ENCODE measurements at regions not wholly inside any gene's neighbourhood (a gene's known extent, or its start where the extent isn't known, plus 50 kb on each side); places are given as distances from the start of the nearest gene placed in this dataset.
A peak's percentile ranks its signal among the peaks of the same experiment; 100 is the strongest.

DNA sequence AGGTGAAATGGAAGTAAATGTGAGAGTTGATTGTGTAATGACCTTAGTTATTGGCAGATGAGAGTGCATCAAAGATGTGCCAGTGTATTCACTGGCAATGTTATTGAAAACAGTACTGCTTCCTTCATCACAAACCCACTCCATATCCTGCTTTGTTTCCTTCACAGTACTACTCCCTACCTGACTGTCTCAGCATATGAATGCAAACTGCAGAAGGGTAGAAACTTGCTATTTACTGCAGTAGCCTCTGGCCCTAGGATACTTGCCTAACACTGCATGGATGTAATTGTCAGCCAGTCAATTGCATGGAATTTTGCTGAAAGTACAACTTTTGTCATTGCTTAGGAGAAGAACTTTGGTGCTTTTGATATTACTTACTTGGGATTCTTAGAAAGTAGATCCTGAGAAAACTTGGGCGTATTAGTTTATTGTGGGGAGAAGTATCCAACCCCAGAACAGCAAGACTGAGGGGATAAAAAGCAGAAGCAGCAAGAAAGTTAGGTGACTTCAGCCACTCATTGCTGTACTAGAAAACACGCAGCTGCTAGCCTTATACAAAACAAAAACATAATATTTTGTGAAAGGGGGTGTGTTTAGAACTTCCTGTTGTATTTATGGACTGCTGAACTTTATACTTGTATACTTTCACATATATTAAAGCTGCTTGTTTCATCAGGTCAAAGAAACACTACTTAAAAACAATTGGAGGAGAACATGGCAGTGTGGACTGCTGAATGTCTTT is 219.0 kb downstream of the CCNG2 start:
- DNase-seq: no peak

DNA sequence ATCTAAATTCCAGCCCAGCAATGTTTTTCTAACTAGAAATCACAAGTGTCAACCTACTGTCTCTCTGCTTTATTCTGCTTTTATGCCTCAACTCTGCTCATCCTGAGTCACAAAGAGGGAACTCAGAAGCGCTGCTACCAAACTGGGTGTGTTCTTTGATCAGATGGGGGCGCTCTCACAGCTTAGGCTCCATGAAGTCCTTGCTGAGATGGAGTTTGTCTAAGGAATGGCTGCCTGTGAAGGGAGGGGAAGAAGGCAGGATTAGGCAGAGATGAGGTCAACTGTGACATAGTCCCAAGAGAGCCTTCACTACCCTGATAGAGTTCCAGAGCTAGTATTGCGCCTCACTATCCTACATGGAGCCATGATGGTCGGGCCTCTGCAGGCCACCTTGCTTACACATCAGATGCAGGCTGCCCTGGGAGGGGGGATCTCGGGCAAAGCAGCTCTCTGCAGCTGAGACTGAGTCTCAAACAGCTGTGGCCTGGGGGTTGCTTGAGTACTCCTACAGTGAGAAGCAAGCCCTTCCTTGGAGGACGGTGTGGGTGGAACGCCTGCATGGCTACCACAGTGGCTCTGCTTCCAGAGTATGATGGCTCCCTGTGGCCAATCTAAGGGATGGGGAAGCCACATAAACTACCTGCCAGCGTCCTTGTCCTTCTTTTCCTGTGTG is 219.9 kb downstream of the CCNG2 start:
- no peak for DNase-seq

DNA sequence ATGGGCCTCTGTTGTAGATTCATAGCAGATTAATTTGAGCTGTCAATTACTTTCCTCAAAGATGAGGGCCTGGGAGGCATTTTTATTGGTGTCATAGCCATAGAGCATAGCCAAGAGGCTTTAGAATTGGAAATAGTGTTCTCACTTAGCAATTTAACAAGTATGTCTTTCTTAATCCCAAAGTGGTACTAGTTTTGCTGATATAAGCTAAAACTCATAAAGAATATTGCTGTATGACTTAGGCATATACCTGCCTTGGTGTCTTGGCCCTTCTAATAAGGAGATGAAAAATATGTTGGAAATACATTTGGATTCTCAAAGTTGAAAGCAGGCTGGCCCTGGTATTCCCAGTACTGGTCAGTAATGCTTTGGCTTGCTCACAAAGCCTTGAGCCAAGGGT is 221.5 kb upstream of the CXCL13 start:
- no peak for DNase-seq

DNA sequence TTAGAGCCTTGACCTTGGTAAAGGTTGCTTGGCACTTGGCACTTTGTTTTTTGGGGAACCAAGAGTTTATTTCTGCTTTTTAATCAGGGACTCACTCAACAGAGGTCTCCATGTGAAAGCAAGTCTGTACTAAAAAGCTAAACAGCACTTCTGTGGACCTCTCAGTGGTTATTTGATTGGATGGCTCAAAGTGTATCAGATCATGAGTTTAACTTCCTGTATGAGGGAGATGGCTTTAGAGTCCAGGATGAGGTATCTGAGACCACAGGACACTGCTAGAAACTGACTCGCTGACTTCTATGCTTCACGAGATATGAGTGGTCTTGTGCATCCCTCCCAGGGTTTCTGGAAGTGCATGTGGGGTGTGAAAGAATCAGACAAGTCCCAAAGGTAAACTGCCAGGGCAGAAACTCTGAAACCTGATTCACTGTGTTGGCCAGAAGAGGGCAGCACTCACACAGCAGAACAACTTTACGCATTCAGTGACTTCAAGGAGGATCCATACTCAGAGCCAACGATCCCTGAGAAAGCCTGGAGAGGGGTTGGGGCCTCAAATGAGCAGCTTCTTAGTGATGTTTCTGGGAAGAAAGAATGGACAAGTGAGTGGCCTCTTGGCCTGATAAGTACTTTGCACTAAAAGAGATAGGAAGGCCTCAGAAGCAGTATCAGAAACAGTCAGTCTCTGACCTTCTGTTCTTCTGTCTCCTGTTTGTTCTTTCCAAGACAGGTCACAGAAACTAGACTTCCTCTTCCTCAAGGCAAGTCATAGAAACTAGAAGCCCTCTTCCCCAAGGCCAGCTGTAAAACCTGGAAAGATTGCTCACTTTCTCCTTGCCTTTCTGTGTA is 220.3 kb upstream of the CXCL13 start:
- peak; percentile 53 for DNase-seq

DNA sequence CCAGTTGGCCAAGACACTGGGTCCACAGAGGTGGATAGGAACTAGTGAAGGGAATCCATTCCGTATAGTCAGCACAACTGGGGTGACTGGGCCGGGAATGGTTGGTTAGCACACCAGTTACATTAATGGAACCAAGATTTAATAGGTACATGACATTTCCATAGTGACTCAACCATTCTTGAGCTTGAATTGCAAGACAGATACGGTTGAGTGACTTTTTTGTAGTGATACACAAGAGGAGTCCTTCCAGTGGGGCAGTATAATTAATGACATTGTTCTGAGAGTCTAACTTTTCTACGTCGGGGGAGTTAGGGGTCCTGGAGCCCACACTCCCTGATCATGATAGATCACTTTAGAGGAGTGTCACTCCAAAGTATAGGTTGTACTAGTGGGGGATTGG is 211.6 kb upstream of the CXCL13 start:
- no peak for DNase-seq

DNA sequence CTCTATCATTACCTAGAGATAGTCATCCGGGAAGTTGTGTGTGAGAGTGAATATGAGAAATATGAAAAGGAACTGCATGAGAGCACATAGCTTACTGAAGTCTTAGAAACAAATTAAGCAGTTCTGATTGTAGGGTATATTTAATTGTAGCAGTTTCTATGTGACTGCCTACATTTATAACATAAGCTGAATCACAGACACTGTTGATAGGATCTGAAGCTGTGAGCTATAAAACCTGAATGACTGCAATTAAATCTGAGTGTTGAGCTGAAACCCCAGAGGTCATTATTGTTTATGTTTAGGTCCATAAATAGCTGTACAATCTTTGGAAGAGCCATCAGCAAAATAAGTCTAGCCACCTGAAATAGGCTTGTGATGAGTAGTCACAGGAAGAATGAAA is 210.1 kb upstream of the CXCL13 start:
- DNase-seq: no peak

DNA sequence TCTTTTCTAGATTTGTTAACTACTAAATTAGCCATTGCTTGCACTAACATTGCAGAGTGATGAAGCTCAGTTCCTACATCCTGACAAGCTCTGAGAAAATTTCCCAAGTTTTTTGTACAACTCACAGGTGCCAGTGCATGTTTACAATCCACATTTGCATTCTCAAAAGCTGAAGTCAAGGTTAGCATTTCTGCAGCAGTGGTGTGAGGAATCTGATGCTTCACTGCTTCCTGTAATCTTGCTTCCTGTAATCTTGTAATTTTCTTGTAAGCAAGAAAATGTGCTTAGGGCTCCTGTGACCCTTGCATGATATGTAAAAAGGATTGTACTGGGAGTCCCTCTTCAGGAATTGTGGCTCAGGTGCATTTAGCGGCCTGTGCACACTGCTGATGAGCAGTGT is 207.4 kb upstream of the CXCL13 start:
- no peak for DNase-seq

DNA sequence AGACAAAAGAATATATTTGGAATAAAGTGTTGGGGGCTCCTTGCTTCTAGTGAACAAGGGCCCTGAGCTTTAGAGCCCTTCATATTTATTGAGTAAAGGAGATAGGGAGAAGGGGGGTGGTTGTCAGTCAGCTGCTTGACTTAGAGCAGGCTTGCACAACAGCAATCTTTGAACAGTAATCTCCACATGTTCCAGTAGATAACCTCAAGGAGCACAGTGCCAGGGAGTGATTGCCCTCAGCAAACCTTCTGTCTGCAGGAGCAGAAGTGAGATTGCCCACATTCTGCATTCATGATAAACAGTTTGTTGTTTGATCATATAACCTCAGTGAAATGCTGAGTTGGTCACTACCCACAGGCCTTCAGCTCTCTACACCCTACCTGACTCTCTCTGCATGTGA is 205.8 kb upstream of the CXCL13 start:
- DNase-seq: no peak

DNA sequence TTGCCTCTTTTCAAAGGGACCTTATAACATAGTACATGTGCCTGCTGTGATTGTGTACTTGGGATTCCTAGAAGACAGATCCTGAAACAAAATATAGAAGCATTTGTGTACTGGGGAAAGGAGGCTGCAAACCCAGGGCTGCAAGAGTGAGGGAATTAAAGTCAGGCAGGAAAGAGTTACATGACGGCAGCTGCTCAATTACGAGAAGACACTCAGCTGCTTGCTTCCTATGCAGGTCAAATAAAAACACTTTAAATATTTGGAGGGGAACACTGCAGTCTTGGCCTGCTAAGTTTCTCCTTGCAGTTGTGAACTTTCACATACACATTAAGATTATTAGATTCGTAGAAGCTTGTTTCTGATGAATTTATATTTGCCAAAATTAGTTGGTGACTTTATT is 191.9 kb upstream of the CXCL13 start:
- no peak for DNase-seq

DNA sequence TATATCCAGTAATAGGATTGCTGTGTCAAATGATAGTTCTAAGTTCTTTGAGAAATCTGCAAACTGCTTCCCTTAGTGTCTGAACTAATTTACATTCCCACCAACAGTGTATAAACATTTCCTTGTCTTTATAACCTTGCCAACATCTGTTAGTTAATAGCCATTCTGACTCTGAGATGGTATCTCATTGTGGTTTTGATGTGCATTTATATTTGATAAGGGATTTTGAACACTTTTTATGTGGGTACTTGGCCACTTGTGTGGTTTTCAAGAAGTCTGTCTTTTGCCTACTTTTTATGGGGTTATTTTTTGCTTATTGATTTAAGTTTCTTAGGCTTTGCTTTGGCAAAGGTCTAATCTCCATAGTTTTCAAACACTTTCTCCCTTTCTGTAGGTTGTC is 189.9 kb upstream of the CXCL13 start:
- no peak for DNase-seq

DNA sequence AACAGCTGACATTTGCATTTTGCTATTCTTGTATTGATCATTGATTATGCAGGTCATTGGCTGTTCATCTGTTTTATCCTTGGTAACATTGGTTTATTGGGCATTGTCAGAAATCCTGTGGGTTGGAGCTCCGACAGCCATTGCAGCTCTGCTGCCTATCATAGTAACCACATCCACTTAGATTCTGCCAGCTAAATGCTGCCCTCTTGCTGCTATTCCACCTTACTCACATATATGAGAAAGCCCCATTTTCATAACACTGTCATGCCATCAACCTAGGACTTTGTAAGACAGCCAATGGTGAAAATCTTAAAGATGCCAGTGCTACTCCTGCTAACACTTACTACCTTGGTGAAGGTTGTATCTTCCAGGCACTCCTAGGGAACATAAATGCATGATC is 187.3 kb upstream of the CXCL13 start:
- no peak for DNase-seq

DNA sequence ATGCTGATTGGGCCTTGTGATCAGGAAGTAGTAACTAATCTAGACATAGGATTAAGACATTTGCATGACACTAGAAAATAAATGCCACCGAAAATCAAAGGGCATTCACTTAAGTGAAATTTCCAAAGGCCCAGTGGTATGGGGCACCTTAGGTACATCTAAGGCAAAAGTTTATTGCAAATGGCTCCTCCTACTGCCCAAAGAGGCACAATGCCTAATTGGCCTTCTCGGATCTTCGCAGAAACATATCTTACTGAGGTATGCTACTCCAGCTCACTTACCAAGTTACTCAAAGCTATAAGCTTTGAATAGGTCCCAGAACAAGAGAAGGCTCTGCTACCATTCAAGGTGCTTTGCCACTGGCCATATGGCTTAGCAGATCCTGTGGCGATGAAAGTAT is 174.8 kb upstream of the CXCL13 start:
- no peak for DNase-seq

DNA sequence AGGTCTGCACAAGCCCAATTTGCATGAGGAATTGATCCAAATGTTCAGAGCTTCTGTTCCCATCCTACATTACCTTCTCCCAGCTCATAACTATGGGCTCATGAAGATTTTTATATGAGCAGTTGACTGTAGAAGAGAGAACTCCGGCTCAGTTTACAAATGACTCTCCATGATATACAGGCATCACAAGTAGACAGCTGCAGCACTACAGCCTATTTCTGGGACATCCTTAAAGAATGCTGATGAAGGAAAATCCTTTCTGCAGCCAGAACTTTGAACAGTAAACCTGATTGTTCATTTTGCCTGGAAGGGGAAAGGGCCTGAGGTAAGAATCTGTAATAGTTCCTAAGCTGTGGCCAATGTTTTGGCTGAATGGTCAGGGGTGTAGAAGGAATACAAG is 174.1 kb upstream of the CXCL13 start:
- DNase-seq: no peak

DNA sequence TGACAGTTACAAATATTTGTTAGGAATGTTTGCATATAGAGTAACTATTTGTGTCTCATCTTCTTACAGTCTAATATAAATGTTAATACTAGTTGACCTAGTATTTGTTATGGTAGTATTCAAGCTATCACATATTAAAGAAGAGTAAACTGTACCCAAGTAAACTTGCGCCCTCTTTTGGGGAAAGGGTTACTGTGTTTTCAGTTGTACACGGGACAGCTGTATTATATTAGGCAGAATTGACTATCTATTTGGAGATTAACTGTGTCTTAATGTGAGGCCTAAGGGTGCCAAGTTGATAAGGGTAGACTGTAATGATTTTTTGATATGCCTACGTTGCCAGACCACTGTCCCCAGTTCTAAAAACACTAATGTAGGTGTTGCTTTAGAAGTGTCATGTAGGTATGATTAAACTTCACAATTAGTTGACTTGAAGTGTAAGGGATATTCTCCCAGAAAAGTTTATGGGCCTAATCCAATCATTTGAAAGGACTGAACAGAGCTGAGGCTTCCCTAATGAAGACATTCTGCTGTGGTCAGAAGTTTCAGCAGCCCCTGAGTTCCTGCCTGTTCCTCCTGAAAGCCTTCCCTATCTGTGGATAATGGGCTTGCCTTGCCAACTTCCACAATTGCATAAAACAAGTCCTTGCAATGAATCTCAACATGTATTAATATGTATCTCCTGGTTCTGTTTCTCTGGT is 172.8 kb upstream of the CXCL13 start:
- DNase-seq: no peak

DNA sequence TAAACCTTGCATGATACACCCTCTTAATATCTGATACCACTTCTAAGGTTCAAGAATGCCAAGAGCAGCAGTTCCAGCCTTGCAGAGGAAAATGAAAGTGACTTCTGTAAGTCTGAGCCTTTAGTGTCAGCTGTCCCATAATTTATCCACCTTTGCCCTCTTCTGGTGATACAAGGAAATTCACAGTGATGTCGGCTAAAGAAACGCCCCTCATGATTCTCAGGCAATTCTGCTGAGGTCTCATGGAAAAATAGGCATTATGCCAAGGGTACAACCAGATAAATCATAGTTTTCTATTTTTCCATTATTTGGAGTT is 172.2 kb upstream of the CXCL13 start:
- DNase-seq: peak; percentile 51

DNA sequence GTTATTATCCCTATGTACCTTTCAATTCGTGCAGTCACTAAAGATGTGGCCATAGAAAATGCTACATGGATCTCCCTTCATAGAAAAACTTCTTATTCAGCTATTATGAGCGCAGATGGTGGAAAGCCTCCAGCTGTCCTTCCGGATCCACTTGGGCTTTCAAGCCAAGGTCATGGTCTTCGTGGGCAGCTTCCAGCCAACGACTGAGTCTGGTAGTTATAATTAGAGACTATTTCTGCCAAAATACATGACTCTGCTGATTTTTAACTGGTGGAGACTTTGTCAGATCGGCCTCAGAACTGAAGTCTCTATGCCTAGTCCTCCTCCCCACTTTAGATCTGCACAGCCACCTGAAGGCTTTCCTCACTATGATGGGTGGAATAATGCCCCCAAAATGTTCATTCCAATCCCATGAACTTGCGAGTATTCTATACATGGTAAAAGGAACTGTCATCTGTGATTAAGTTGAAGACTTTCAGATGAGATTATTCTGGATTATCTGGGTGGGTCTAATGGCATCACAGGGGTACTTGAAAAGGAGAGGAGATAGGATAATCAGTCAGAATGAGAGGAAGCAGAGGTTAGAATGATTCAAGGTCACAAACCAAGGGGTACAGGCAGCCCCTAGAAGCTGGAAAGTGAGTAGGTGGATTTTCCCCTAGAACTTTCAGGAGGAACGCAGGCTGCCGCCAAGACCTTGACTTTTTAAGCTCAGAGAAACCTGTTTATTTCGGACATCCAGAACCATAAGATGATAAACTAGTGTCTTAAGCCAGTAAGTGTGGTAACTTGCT is 171.1 kb upstream of the CXCL13 start:
- DNase-seq: no peak

DNA sequence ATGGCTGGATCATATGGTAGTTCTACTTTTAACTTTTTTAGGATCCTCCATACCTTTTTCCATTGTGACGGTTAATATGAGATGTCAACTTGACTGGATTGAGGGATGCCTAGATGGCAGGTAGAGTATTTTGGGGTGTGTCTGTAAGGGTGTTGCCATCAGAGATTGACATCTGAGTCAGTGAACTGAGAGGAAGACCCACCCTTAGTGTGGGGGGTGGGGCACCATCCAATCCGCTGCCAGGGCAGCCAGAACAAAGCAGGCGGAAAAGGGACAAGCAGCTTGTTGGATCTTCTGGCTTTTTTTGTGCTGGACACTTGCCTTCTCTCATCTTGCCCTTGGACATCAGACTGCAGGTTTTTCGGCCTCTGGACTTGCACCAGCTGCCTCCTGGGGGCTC is 168.5 kb upstream of the CXCL13 start:
- no peak for DNase-seq

DNA sequence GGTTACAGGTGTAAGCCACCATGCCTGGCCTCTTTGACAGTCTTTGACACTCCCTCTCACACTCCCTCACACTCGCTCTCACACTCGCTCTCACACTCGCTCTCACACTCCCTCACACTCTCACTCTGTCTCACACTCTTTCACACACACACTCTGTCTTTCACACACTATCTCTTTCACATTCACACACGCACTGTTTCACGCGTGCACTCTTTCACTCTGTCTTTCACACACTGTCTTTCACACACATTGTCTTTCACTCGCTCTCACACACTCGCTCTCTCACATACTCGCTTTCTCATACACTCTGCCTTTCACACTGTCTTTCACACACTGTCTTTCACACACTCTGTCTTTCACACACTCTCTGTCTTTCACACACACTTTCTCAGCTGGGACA is 167.1 kb upstream of the CXCL13 start:
- no peak for DNase-seq

DNA sequence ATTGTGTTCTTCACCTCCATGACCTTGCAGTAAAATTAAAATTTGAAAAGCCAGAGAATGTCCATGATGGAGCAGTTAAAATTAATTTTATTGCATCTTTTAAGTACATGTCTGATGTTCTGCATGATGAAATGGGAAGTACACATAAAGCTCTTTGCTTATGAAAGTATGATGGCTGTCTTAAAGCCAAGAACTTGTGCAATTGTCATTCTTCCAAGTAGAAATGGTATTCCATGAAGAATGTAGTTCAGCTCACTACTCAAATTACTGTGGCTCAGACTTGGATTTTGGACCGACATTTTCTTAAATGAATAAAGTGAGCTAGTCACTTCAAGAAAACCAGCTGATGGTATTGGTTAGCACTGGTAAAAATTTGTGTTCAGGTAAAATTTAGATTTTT is 161.7 kb upstream of the CXCL13 start:
- no peak for DNase-seq

DNA sequence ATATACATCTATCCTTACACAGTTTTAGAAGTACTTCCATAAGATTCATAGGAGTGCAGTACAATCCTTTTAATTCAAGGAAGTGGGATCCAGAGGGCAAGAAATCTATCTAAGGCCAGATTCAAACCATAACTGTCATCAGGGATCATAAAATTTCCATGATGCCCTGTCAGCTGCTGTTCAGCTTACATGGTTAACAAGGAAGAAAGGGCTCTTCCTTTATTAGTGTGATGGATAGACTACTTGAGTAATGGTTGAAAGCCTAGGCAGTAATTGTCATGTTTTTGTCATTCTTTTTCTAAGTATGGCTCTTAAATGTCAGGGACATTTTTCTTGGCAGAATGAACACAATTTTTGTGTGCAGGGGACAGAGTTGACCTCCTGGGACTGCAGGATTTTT is 159.8 kb upstream of the CXCL13 start:
- no peak for DNase-seq

DNA sequence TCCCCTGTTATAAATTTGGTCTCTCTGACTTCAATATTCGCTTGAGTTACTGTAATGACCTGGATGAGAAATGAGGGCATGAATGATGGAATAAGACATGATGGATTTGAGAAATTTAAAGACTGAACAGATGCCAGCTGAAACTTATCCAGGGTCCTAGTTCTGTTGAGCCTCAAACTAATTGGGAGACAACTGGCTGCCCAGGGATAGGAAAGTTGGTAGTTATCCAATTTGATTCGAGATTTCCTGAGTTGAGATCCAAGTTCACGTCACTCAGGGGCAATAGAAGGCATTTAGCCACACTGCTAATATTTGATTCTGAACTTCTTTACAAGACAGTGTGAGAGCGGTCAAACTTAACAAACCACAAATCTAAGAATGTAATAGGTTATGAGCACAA is 159.0 kb upstream of the CXCL13 start:
- DNase-seq: no peak

DNA sequence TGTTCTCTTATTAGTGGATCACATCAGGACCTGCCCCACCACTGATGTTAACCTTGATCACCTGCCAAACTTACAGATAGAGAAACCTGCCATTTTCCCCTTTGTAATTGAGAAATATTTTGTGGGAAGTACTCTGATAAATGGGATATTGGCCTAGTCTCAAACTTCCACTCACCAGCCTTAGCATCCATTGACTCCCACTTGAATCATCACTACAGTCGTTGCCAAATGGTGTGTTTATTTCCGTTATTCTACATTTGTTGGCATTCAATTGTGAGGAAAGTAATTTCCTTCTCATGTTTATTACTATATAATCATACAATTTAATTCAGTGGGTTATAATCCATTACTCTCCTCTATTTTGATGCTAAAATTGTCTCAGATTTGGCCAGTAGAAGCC is 156.4 kb upstream of the CXCL13 start:
- DNase-seq: no peak

DNA sequence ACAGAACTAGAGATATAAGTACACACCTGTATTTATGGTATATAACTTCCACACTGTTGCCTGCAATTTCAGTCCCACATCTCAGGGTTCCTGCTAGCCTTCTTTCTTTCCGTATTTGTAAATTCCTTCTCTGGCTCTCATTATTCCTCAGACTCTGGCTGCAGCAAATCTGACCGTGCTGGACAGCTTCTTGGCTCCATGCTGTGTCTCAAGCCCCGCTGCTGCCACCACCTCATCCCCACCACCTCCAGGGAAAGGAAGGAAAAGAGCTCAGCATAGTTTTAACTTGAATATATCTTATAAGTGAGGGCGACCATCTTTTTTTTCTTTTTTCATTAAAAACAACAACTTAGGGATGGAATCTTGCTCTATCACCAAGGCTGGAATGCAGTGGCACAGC is 155.6 kb upstream of the CXCL13 start:
- DNase-seq: no peak

All from CD4-positive, alpha-beta T cell treated with Interleukin-17A for 1 hour (primary cell).